ENCODE measurements at regions not wholly inside any gene's neighbourhood (a gene's known extent, or its start where the extent isn't known, plus 50 kb on each side); places are given as distances from the start of the nearest gene placed in this dataset.
"Not testable (repeated sequence)": the region's sequence is repeated elsewhere in the genome, so short reads cannot be mapped to it uniquely, and the experiment has no call there.

GRCh38 chr16:85222155-85222863 lies 110.0 kb upstream of the CIBAR2 start:
- no peak for DNase-seq

DNA sequence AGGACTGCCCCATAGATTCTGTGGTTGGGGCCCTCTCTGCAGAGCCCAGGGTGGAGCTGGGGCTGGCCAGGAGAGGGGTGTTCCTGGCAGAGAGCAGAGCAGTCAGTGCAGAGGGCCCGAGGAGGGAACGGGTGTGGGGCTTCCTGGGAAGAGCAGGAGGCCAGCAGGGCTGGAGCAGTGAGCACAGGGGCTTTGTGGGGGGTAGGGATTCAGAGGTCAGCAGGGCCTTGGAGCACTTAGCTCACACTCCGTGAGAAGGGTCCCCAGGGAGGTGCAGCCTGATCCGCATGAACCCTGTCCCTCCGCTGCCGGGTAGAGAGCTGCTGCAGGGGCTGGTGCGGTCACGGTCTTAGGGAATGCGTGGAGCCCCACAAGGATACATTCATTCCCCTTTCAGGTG lies 113.0 kb upstream of the CIBAR2 start:
- no peak for DNase-seq

- DNase-seq: no peak
These were observed 113.4 kb upstream of the CIBAR2 start for GRCh38 chr16:85225721-85226120.

GRCh38 chr16:85227084-85227945 lies 115.0 kb upstream of the CIBAR2 start:
- no peak for DNase-seq

GRCh38 chr16:85227946-85228862 lies 115.9 kb upstream of the CIBAR2 start:
- DNase-seq: no peak

DNA sequence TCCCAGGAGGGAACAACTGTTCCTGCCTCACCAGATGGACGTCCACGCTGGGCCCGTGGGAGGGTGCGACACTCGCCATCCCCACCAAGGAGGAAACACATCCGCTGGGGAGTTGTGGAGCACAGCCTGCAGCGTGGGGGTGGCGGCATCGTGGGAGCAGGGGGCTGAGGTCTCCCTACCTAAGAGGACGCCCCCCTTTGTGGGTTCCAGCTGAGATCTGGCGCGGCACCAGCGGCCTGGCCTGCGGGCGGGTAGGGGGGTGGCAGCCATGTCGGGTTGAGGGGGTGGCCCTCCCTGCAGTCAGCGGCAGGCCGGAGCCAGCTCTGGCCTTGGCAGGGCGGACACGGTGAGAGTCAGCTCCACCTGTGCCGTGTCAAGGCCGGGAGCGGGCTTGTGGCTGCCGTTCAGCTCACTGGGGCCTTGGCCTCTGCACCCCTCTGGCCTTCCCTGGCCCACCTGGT lies 116.7 kb upstream of the CIBAR2 start:
- DNase-seq: no peak

DNA sequence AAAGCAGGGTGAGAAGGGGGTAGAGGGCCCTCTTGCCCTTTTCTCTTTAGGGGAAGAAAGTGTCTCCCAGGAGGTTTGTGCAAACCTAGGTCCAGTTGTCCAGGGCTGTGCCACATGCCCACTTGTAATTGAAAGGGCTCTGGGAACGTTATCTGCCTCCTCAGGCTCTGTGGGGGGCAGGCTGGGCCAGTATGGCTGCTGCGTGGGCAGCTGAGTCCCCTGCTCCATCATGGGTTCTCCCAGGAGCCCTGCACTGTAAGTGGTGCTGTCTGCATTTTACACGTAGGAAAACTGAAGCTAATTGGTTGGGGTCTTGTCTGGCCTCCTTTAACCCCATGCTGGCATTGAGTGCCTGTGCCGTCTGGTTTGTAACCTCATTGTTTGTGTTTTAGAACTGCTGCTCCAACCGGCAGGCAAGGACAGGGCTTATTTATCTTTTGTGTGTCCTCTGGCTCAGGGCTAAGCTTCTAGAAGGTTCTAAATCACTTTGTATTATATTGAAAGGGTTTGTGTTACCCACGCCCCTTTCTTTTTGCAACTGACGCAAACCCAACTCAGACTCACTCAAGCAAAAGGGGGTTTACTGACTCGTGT lies 117.7 kb upstream of the CIBAR2 start:
- DNase-seq: no peak

GRCh38 chr16:85230764-85231383 lies 118.6 kb upstream of the CIBAR2 start:
- not testable (repeated sequence) for DNase-seq

DNA sequence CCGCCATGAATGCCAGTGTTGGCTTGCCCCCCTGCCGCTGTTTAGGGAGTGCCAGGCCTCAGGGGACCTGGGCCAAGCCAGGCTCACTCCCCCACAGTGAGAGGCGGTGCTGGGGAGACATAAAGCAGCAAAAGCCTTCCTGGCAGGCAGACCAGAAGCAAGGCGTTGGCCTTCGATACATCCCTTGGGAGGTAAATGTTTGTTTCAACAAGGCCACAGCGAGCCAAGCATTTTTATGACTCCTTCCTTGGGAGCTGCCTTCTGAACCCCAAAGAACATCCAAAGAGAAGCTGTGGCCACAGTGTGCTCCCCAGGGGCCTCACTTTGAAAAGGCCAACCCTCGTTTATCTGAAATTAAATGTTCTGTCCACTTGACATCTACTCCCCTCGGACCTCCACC lies 119.7 kb upstream of the CIBAR2 start:
- no peak for DNase-seq

DNA sequence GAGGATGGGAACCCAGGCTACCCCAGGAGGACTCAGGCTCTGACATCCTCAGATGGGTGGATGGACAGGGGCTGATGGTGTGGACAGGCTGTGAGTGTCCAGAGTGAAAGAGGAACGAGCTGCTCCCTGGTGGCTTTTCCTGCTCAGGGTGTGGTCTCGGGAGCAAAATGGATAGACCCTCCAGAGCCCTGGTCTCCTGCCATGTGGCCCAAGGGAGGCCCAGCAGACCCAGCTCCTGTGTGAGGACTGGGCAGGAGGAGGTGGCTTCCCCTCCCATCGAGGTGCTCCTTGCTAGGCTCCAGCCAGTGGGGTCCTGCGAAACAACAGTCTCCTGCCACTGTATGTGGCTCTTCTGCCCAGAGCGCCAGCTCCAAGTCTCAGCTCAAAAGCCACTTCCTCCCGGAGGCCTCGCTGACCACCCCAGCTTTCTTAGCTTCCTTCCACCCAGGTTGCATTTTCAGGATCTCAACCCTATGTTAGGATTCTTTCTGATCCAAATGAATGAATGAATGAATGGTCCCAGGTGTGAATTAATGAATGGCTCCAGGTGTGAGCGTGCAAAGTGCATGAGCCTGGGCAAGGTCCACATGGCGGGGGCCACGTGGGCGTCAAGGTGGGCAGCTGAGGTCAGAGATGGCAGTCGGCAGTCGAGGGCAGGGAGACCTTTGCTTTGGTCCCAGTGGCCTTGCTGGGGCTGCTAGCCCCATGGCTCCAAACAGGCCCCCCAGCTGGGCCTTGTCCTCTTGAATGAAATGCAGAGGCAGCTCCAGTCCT lies 120.3 kb upstream of the CIBAR2 start:
- DNase-seq: no peak

DNA sequence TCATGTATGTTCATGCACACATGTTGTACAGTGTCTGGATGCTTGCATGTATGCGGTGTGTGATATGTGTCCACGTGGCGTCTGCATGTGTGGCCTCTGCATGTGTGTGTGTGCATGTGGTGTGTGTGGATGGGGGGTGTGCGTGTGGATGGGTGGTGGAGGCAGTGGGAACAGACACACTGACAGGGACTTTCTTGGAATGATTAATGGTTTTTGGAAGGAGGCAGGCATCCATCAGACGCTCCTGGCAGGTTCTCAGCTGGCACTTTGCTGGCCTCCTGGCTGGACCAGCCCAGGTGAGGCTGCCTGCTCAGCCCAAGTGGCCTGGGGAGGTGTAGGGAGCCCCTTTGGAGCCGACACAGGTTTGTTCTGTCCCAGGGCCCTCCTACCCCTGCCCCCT lies 121.2 kb upstream of the CIBAR2 start:
- no peak for DNase-seq

GRCh38 chr16:85234310-85235204 lies 122.3 kb upstream of the CIBAR2 start:
- peak; percentile 63 for DNase-seq

GRCh38 chr16:85235991-85236817 lies 123.9 kb upstream of the CIBAR2 start:
- peak; percentile 74 for DNase-seq

DNA sequence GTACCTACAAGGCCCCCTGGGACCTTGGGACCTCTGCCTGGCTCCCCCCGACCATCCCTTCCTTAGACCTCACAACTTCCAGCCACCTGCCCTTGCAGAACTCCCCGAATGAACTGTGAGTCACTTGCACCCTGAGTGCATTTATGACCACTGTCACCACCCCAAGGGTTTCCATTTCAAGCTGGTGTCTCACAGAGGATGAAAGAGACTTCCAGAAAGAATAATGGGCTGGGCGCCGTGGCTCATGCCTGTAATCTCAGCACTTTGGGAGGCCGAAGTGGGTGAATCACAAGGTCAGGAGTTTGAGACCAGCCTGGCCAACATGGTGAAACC lies 124.5 kb upstream of the CIBAR2 start:
- DNase-seq: no peak

DNA sequence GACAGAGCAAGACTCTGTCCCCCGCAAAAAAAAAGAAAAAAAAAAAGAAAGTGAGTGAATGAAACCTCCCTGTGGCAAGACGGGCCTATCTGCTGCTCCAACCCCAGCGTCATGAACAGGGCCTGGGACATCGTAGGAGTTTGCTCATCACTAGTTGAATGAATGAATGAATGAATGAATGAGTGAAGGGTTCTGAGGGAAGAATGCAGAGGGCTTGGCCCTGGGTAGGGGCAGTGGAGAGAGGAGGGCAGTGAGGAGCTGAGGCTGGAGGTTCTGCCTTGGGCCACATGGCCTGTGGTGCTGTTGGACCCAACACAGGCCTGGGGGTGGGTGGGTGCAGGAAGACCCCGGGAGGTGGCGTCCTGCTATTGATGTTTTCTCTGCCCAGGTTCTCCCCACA lies 125.5 kb upstream of the CIBAR2 start:
- DNase-seq: no peak

DNA sequence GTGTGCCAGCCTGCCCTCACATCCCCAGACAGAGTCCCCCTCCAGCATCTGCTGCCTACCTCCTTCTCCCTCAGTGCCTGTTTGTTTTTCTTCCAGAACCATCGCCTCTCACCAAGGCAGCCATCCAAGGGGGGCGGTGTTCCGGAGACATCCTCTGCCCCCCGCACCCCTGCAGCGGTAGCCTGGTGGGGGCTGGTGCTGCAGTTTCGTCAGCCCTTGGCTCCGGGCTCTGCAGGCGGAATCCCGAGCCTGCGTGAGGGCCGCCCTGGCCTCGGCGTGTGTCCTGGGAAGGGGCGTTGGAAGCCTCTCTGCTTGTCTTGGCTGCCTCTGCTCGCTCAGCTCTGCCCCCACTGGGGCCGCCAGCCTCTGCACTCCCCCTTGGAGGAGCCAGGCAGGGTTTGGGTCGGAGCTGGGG lies 126.0 kb upstream of the CIBAR2 start:
- DNase-seq: peak; percentile 74

DNA sequence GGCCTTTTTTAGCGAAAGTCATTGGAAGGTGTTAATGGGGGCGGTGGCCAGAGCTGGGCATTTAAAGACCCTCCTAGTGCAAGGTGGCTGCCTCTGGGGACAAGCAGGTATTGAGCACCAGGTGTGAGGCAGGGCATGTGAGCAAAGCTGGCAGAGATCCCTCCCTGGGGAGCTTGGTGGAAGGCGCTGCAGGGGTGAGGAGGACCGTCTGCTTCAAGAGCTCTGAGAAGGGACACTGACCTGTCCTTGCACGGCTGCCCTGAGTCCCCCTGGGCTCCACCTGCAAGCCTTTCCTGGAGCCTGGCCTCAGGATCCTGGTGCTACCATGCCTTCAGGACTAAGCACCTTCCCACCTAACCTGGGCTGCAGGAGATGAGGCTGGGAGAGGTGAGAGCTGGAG lies 127.0 kb upstream of the CIBAR2 start:
- no peak for DNase-seq

DNA sequence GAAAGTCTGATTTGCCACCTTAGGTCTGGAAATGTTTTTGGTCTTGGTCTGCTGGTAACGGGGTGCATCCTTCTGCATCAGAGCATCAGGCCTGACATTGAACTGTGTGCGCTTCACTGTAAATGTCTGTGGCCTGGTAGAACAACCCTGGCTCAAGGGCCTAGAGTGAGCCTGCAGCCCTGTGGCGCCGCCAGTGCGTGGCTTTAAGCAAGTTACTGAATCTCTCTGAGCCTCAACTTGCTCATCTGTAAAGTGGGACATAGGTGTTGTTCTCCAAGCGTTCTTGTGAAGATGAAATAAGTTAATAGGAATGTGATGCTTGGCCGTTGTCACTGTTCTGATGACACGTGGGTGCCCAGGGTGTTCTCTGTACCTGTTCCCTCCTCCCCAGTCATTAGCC lies 127.6 kb upstream of the CIBAR2 start:
- no peak for DNase-seq

Measured in hindlimb muscle (tissue), 1 donor.